Testis (tissue), 2 donors: ENCODE measurements at regions not wholly inside any gene's neighbourhood (a gene's known extent, or its start where the extent isn't known, plus 50 kb on each side); places are given as distances from the start of the nearest gene placed in this dataset.

Experiments used
- DNase-seq: peaks from one replicate; pipeline ENCODE4 v3.0.0-alpha.2; 2019
- H3K27ac ChIP-seq, 2 donors: fragments of 200-600 bp; sonication (generic); one replicate each; pipeline ENCODE4 v1.5.1; 2019
- H3K27me3 ChIP-seq: fragments of 200-600 bp; sonication (generic); one replicate; pipeline ENCODE4 v1.5.1; 2019
- H3K36me3 ChIP-seq: fragments of 200-600 bp; sonication (generic); one replicate; pipeline ENCODE4 v1.5.1; 2017; ENCODE audit warnings: low read depth; ENCODE audit errors: missing control alignments
- H3K4me1 ChIP-seq: fragments of 200-600 bp; sonication (generic); one replicate; pipeline ENCODE4 v1.5.1; 2019
- H3K4me3 ChIP-seq, 2 donors: fragments of 200-600 bp; sonication (generic); one replicate each; pipeline ENCODE4 v1.5.1; 2017 to 2019
- H3K9me3 ChIP-seq: fragments of 200-600 bp; sonication (generic); one replicate; pipeline ENCODE4 v1.5.1; 2017
- CTCF ChIP-seq, 3 experiments: fragments of 450-650 bp in 2 of 3; fragments of 200-600 bp in 1 of 3; sonication (generic) in 1 of 3; IDR thresholded peaks; one replicate each; pipeline ENCODE4 v1.5.1; 2016 to 2019; ENCODE audit warnings: antibody characterized with exemption in 3 of 3, mild to moderate bottlenecking in 2 of 3, moderate library complexity in 1 of 3
- POLR2A ChIP-seq: fragments of 450-650 bp; IDR thresholded peaks from one replicate; pipeline ENCODE4 v1.6.1; 2017; ENCODE audit warnings: antibody characterized with exemption, mild to moderate bottlenecking, moderate library complexity
- WGBS, 2 donors: methylation state at CpG; one replicate each; pipeline ENCODE4 v1.1.5; 2018; 5-methylcytosine and 5-hydroxymethylcytosine counted together
- intact Hi-C: fragments of 100-400 bp; cut with DNase I; formaldehyde crosslinking; loops from one replicate; pipeline ENCODE4 v1.15.1; 2023; ENCODE audit warnings: low total_unique reads

GRCh38 chr6:156651486-156651885, 125.7 kb upstream of the ARID1B start:
- 81 to 88% methylated on average over 8 of the region's 8 CpGs for WGBS, 2 donors
- no peaks in the 10 kb centered on the region for H3K9me3 ChIP-seq
- peaks cover 3% of the 10 kb centered on the region for H3K4me1 ChIP-seq
- H3K27ac ChIP-seq = no peak overlapping the region
- no peak for TF ChIP-seq POLR2A
- TF ChIP-seq CTCF (IDR thresholded peaks at IDR 0.05) = no peak
- no peak for DNase-seq
- H3K36me3 ChIP-seq = no peaks in the 10 kb centered on the region
- intact Hi-C loops = no loop called here
- H3K27me3 ChIP-seq = no peaks in the 10 kb centered on the region
- H3K4me3 ChIP-seq = no peak overlapping the region

DNA sequence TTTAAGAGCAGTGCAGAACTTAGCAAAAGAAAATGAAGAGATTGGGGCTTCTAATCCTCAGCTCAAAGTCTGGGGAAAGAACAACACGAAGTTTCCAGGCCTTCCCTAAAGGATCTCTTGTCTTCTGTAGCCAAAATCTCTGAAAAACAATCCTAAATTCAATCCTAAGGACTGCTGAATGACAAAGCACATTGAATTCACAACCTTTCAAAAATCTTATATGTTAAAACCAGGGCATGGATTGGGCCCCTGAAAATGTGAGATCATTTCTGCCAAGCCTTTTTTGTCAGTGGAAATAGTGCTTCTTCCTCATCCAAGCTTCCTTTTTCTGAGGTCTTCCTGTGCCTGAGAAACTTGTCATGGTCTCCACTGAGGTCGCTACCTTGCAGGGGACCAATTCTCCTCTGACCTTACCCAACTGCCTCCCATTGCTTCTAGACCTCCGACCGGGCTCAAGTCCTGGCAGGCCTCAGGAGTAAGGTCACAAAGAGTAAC, 126.2 kb upstream of the ARID1B start:
- Histone ChIP-seq H3K9me3 (no peaks in the 10 kb centered on the region), H3K4me3 (no peak overlapping the region), H3K4me1 (peaks cover 3% of the 10 kb centered on the region), H3K36me3 (no peaks in the 10 kb centered on the region), H3K27ac (no peak overlapping the region), H3K27me3 (no peaks in the 10 kb centered on the region)
- DNase-seq = no peak
- intact Hi-C loops = no loop called here
- 93 to 95% methylated on average over 2 to 4 of the region's 4 CpGs for WGBS, 2 donors
- TF ChIP-seq POLR2A = no peak
- no peak for TF ChIP-seq CTCF (IDR thresholded peaks at IDR 0.05)

GRCh38 chr6:156648616-156649015, 128.6 kb upstream of the ARID1B start:
- no peaks in the 10 kb centered on the region for H3K36me3 ChIP-seq

DNA sequence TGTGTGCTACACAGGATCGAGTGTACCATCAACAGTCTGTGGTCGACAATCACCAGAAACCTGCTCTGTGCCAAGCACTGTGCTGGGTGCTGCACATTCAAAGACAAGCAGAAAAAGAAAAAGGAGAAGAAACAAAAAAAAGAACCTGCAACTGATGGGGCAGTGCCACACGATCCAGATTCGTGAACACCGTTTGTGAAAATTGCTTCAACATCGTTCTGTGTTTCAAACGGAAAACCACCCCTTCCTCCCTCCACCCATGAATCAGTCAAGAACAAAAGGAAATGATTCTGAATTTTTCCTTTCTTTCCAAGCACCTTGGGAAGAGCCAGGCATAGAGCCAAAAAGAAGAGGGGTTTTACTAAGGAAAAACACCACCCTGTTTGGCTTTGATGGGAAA, 129.2 kb upstream of the ARID1B start:
- H3K27me3 ChIP-seq = no peaks in the 10 kb centered on the region
- 44 to 61% methylated on average over 7 of the region's 7 CpGs for whole genome bisulfite sequencing, 2 donors
- no peaks in the 10 kb centered on the region for H3K36me3 ChIP-seq
- DNase-seq = no peak
- intact Hi-C loops = no loop called here
- TF ChIP-seq POLR2A (no peak), CTCF (IDR thresholded peaks at IDR 0.05) (no peak)
- no peak overlapping the region for H3K27ac ChIP-seq
- H3K4me3 ChIP-seq = no peak overlapping the region
- no peaks in the 10 kb centered on the region for H3K4me1 ChIP-seq
- H3K9me3 ChIP-seq = no peaks in the 10 kb centered on the region

More at GRCh38 chr6:156648616-156649015, 128.6 kb upstream of the ARID1B start:
- Histone ChIP-seq H3K27ac (no peak overlapping the region), H3K4me3 (no peak overlapping the region), H3K9me3 (no peaks in the 10 kb centered on the region), H3K4me1 (no peaks in the 10 kb centered on the region), H3K27me3 (no peaks in the 10 kb centered on the region)
- DNase-seq = no peak
- 86 to 91% methylated on average over 6 of the region's 6 CpGs for WGBS, 2 donors
- TF ChIP-seq POLR2A (no peak), CTCF (IDR thresholded peaks at IDR 0.05) (no peak)
- intact Hi-C loops = no loop called here

- Histone ChIP-seq H3K4me1 (no peaks in the 10 kb centered on the region), H3K9me3 (no peaks in the 10 kb centered on the region), H3K4me3 (no peak overlapping the region), H3K27ac (no peak overlapping the region), H3K36me3 (no peaks in the 10 kb centered on the region), H3K27me3 (no peaks in the 10 kb centered on the region)
- no peak for DNase-seq
- WGBS, 2 donors = 44 to 50% methylated on average over 9 of the region's 9 CpGs
- intact Hi-C loops = no loop called here
- TF ChIP-seq POLR2A = no peak
- TF ChIP-seq CTCF (IDR thresholded peaks at IDR 0.05) = no peak
Measured at GRCh38 chr6:156647140-156647784, 129.9 kb upstream of the ARID1B start.
